ENCODE measurements at regions not wholly inside any gene's neighbourhood (a gene's known extent, or its start where the extent isn't known, plus 50 kb on each side); places are given as distances from the start of the nearest gene placed in this dataset.

- TF ChIP-seq CTCF (IDR thresholded peaks at IDR 0.05) (no peak), E2F4 (CRISPR knock-in tag; IDR thresholded peaks at IDR 0.05; ENCODE audit: borderline replicate concordance, low read depth) (no peak), GABPB1 (CRISPR knock-in tag; IDR thresholded peaks at IDR 0.05) (no peak), CBFB (CRISPR knock-in tag; IDR thresholded peaks at IDR 0.05; ENCODE audit: low read depth) (no peak)
These were observed 62.6 kb upstream of the PRR20G start for GRCh38 chr3:127350172-127351050.

Data from WTC11 (cell line).